Chondrocyte (in vitro differentiated cells): ENCODE measurements at regions not wholly inside any gene's neighbourhood (a gene's known extent, or its start where the extent isn't known, plus 50 kb on each side); places are given as distances from the start of the nearest gene placed in this dataset.

Experiments used
- DNase-seq: peaks from one replicate; pipeline ENCODE4 v3.0.0; 2021; ENCODE audit warnings: mixed read lengths, low spot score
- H3K27ac Mint-ChIP-seq: one replicate; pipeline ENCODE4 v1.8.0; 2021; ENCODE audit warnings: mild to moderate bottlenecking, moderate library complexity, mixed read lengths; ENCODE audit not compliant: unreplicated experiment
- H3K27me3 Mint-ChIP-seq: 2 replicates; pipeline ENCODE4 v1.8.0; 2021; ENCODE audit warnings: low read depth, mixed read lengths
- H3K36me3 Mint-ChIP-seq: 2 replicates; pipeline ENCODE4 v1.8.0; 2021; ENCODE audit warnings: low read depth, mixed read lengths
- H3K4me1 Mint-ChIP-seq: 2 replicates; pipeline ENCODE4 v1.8.0; 2021; ENCODE audit warnings: low read depth, mild to moderate bottlenecking, mixed read lengths
- H3K4me3 Mint-ChIP-seq: one replicate; pipeline ENCODE4 v1.8.0; 2021; ENCODE audit warnings: mild to moderate bottlenecking, moderate library complexity, mixed read lengths; ENCODE audit not compliant: unreplicated experiment
- H3K9me3 Mint-ChIP-seq: 2 replicates; pipeline ENCODE4 v1.8.0; 2021; ENCODE audit warnings: low read depth, mixed read lengths
- TF ChIP-seq, protein P1 (sequence below): fragments of 200-600 bp; sonication (generic); IDR thresholded peaks from 2 replicates; pipeline ENCODE4 v1.5.0; 2021; ENCODE audit warnings: antibody characterized with exemption, mild to moderate bottlenecking, moderate library complexity

DNA sequence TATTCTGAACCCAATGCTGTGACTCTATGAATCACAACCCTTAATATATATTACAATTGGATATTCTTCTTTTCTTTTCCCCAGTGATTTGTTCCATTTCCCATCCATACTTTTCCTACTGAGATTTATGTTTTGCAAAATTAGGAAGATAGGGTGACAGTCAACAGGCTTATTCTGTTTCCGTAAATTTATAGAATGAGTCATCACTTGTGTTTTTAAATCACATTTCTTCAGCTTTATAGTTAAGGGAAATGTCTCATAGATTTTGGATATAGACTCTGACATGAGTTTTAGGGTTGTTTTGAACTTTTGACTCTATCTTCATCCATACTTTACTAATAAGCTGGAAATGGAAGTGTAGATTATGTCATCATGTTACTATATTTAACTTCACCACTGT lies 661.6 kb upstream of the FBXO33 start:
- peaks cover 3% of the 10 kb centered on the region for H3K9me3 Mint-ChIP-seq
- H3K4me1 Mint-ChIP-seq = no peaks in the 10 kb centered on the region
- H3K4me3 Mint-ChIP-seq = no peak overlapping the region
- no peak overlapping the region for H3K27ac Mint-ChIP-seq
- TF ChIP-seq, protein P1, sequence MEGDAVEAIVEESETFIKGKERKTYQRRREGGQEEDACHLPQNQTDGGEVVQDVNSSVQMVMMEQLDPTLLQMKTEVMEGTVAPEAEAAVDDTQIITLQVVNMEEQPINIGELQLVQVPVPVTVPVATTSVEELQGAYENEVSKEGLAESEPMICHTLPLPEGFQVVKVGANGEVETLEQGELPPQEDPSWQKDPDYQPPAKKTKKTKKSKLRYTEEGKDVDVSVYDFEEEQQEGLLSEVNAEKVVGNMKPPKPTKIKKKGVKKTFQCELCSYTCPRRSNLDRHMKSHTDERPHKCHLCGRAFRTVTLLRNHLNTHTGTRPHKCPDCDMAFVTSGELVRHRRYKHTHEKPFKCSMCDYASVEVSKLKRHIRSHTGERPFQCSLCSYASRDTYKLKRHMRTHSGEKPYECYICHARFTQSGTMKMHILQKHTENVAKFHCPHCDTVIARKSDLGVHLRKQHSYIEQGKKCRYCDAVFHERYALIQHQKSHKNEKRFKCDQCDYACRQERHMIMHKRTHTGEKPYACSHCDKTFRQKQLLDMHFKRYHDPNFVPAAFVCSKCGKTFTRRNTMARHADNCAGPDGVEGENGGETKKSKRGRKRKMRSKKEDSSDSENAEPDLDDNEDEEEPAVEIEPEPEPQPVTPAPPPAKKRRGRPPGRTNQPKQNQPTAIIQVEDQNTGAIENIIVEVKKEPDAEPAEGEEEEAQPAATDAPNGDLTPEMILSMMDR = no peak
- H3K36me3 Mint-ChIP-seq = no peaks in the 10 kb centered on the region
- DNase-seq = no peak
- no peaks in the 10 kb centered on the region for H3K27me3 Mint-ChIP-seq

DNA sequence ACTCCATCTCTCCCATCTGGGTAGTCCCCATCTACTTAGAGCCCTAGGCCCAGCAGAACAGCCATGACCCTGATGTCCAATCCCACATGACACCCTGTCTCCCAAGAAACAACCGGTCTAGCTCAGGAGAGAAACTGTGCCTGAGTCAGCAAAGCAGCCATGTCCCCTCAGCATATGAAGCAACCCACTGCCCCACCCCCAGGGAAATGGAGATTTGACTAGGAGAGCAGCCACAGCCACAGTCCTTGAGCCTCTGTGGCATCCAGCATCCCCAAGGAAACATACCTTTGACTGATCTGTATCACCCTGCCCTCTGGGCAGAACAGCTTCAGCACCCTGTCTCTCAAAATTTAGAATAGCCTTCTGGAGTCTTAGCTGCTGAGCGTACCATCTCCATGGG lies 641.9 kb upstream of the FBXO33 start:
- H3K4me1 Mint-ChIP-seq = no peaks in the 10 kb centered on the region
- H3K4me3 Mint-ChIP-seq = no peak overlapping the region
- no peaks in the 10 kb centered on the region for H3K9me3 Mint-ChIP-seq
- peaks cover 2% of the 10 kb centered on the region for H3K27me3 Mint-ChIP-seq
- H3K27ac Mint-ChIP-seq = no peak overlapping the region
- H3K36me3 Mint-ChIP-seq = no peaks in the 10 kb centered on the region
- DNase-seq = no peak
- TF ChIP-seq, protein P1 = no peak

- H3K27me3 Mint-ChIP-seq = peaks cover 2% of the 10 kb centered on the region
- TF ChIP-seq, protein P1 = no peak
- no peaks in the 10 kb centered on the region for H3K4me1 Mint-ChIP-seq
- no peak for DNase-seq
- no peak overlapping the region for H3K4me3 Mint-ChIP-seq
- no peaks in the 10 kb centered on the region for H3K36me3 Mint-ChIP-seq
- no peaks in the 10 kb centered on the region for H3K9me3 Mint-ChIP-seq
- H3K27ac Mint-ChIP-seq = no peak overlapping the region
Measured at GRCh38 chr14:40072175-40072574, 639.9 kb upstream of the FBXO33 start.

- TF ChIP-seq, protein P1 = no peak
- DNase-seq = no peak
- H3K4me1 Mint-ChIP-seq = no peaks in the 10 kb centered on the region
- H3K36me3 Mint-ChIP-seq = no peaks in the 10 kb centered on the region
- no peak overlapping the region for H3K27ac Mint-ChIP-seq
- peaks cover 9% of the 10 kb centered on the region for H3K9me3 Mint-ChIP-seq
- H3K4me3 Mint-ChIP-seq = no peak overlapping the region
- peaks cover under 1% of the 10 kb centered on the region for H3K27me3 Mint-ChIP-seq
Measured at GRCh38 chr14:40058901-40059897, 627.0 kb upstream of the FBXO33 start.

GRCh38 chr14:40053416-40053815 lies 621.2 kb upstream of the FBXO33 start:
- H3K4me3 Mint-ChIP-seq = no peak overlapping the region
- no peak overlapping the region for H3K27ac Mint-ChIP-seq
- DNase-seq = no peak
- no peaks in the 10 kb centered on the region for H3K9me3 Mint-ChIP-seq
- no peaks in the 10 kb centered on the region for H3K36me3 Mint-ChIP-seq
- H3K27me3 Mint-ChIP-seq = peaks cover 3% of the 10 kb centered on the region
- TF ChIP-seq, protein P1 = no peak
- H3K4me1 Mint-ChIP-seq = no peaks in the 10 kb centered on the region
